Loucy (cell line): ENCODE measurements at regions not wholly inside any gene's neighbourhood (a gene's known extent, or its start where the extent isn't known, plus 50 kb on each side); places are given as distances from the start of the nearest gene placed in this dataset.

ENCODE experiments used
- H2AFZ ChIP-seq: fragments of 200-600 bp; sonication (generic); 2 replicates; pipeline ENCODE4 v1.6.0; 2016; ENCODE audit warnings: antibody characterized with exemption, mild to moderate bottlenecking, low read length, moderate library complexity
- H3F3A ChIP-seq: fragments of 200-600 bp; 2 replicates; pipeline ENCODE4 v1.6.0; 2016; ENCODE audit warnings: antibody characterized with exemption, low read depth, mild to moderate bottlenecking
- H3K27me3 ChIP-seq: fragments of 200-600 bp; sonication (generic); 2 replicates; pipeline ENCODE4 v1.6.1; 2014; ENCODE audit warnings: low read length, mild to moderate bottlenecking; ENCODE audit not compliant: insufficient read depth, poor library complexity, severe bottlenecking
- H3K36me3 ChIP-seq: fragments of 200-600 bp; sonication (generic); 2 replicates; pipeline ENCODE4 v1.6.1; 2016; ENCODE audit warnings: low read length; ENCODE audit not compliant: insufficient read depth
- H3K4me1 ChIP-seq: fragments of 200-600 bp; sonication (generic); 2 replicates; pipeline ENCODE4 v1.5.1; 2014; ENCODE audit warnings: low read length, mild to moderate bottlenecking; ENCODE audit not compliant: insufficient read depth, poor library complexity, severe bottlenecking
- H3K4me2 ChIP-seq: fragments of 200-600 bp; sonication (generic); 2 replicates; pipeline ENCODE4 v1.6.0; 2014; ENCODE audit warnings: antibody characterized with exemption, low read length, low read depth, mild to moderate bottlenecking; ENCODE audit not compliant: poor library complexity, severe bottlenecking
- H3K4me3 ChIP-seq: fragments of 200-600 bp; sonication (generic); 2 replicates; pipeline ENCODE4 v1.5.1; 2014; ENCODE audit warnings: low read length, mild to moderate bottlenecking, mixed read lengths; ENCODE audit not compliant: poor library complexity, severe bottlenecking
- H3K79me2 ChIP-seq: fragments of 200-600 bp; sonication (generic); 2 replicates; pipeline ENCODE4 v1.6.1; 2014; ENCODE audit warnings: low read length; ENCODE audit not compliant: insufficient read depth
- H3K9ac ChIP-seq: fragments of 200-600 bp; sonication (generic); 2 replicates; pipeline ENCODE4 v1.6.0; 2014; ENCODE audit warnings: mild to moderate bottlenecking, low read depth, low read length, moderate library complexity; ENCODE audit not compliant: poor library complexity, severe bottlenecking
- H3K9me2 ChIP-seq: fragments of 200-600 bp; sonication (generic); replicated peaks from 2 replicates; pipeline ENCODE4 v1.6.1; 2016; ENCODE audit warnings: low read depth, low read length, mixed read lengths
- H3K9me3 ChIP-seq: fragments of 200-600 bp; sonication (generic); 2 replicates; pipeline ENCODE4 v1.6.1; 2014; ENCODE audit warnings: mild to moderate bottlenecking, antibody characterized with exemption, low read length, low read depth; ENCODE audit not compliant: insufficient read depth
- H4K20me1 ChIP-seq: fragments of 200-600 bp; sonication (generic); 2 replicates; pipeline ENCODE4 v1.6.0; 2014; ENCODE audit warnings: antibody characterized with exemption, low read length, mild to moderate bottlenecking; ENCODE audit not compliant: insufficient read depth, poor library complexity, severe bottlenecking
- CTCF ChIP-seq: fragments of 200-600 bp; sonication (generic); conservative IDR thresholded peaks from 2 replicates; pipeline ENCODE4 v1.5.1; 2014; ENCODE audit warnings: mild to moderate bottlenecking, antibody characterized with exemption, low read length
- EZH2phosphoT487 ChIP-seq: fragments of 200-600 bp; IDR thresholded peaks from 2 replicates; pipeline ENCODE4 v1.6.1; 2018; ENCODE audit warnings: antibody characterized with exemption, mild to moderate bottlenecking, moderate library complexity, borderline replicate concordance

DNA sequence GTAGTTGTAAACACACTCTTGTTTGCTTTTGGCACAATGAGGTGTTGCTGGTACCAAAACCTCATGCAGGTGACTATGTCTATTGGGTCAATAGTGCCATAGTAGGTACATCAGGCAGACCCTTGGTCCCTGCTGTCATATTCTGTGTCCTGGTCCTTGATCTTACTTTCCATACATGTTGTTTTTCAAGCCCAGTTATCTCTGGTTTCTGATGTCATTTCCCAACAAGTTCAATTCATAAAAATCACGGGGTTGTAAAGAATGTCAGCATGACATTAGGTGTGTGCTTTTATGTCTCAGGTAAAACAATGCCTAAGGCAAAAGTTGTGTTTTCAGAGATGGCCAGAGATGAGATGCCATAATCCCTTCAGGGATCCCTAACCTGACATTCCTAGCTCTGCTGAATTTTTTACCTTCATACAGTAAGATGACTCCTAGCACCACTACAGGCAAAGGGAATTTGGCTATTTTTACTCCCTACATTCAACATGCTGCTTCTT, 390.3 kb upstream of the PKN2 start:
- TF ChIP-seq CTCF (no peak), EZH2phosphoT487 (no peak)
- H3K4me3 ChIP-seq, result no peak overlapping the region
- no peaks in the 10 kb centered on the region for H3K27me3 ChIP-seq
- H3K9me3 ChIP-seq, result no peaks in the 10 kb centered on the region
- H3K4me1 ChIP-seq, result no peaks in the 10 kb centered on the region
- H3K79me2 ChIP-seq, result no peaks in the 10 kb centered on the region
- no peak overlapping the region for H2AFZ ChIP-seq
- H3K4me2 ChIP-seq, result no peak overlapping the region
- H3K9me2 ChIP-seq, result no peaks in the 10 kb centered on the region
- no peaks in the 10 kb centered on the region for H3K36me3 ChIP-seq
- H3F3A ChIP-seq, result no peaks in the 10 kb centered on the region
- no peaks in the 10 kb centered on the region for H4K20me1 ChIP-seq
- H3K9ac ChIP-seq, result no peak overlapping the region

DNA sequence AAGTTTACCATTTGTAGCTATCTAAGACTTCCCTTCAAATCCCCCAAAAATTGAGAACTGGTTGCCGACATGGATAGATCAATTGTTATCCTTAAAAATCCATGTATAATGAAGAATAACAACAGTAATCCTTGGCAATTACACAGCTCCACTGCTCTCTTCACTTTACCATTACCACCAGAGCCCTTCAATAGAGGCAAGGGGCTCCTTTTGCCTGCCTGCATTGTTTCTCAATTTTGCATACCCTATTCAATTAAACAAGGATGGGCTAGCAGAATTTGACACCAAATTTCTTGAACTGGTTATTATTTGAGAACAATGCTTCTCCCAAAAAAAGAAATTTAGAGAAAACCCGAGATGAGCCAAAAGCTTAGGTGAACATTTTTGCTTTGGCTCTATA, 387.8 kb upstream of the PKN2 start:
- Histone ChIP-seq H3K4me3 (no peak overlapping the region), H3K9ac (no peak overlapping the region)

DNA sequence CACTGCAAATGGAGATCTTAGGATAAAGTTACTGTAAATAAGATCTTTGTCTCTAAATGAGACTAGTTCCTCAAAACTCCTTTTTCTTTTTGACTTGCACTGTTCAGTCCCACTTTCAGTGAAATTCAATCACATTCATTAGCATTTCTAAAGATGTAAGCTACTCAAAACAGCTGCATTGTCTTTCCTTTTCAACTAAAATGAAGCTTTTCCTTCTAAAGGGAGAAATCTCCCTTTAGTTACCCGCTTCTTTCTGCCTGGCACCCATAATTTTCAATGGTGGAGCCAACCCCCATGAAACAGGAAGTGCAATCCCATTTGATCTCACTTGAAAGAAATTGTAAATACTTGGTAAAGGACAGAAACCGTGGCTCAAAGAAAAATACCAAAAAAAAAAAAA, 387.4 kb upstream of the PKN2 start:
- H3F3A ChIP-seq, result no peaks in the 10 kb centered on the region
- no peaks in the 10 kb centered on the region for H3K9me2 ChIP-seq
- H3K4me1 ChIP-seq, result no peaks in the 10 kb centered on the region
- H3K4me2 ChIP-seq, result no peak overlapping the region
- no peak overlapping the region for H3K4me3 ChIP-seq
- no peaks in the 10 kb centered on the region for H3K27me3 ChIP-seq
- H3K79me2 ChIP-seq, result no peaks in the 10 kb centered on the region
- no peak overlapping the region for H2AFZ ChIP-seq
- no peak overlapping the region for H3K9ac ChIP-seq
- TF ChIP-seq EZH2phosphoT487, result no peak
- no peak for TF ChIP-seq CTCF
- H3K9me3 ChIP-seq, result no peaks in the 10 kb centered on the region
- no peaks in the 10 kb centered on the region for H3K36me3 ChIP-seq
- H4K20me1 ChIP-seq, result no peaks in the 10 kb centered on the region

More for the DNA sequence above, 387.8 kb upstream of the PKN2 start:
- Histone ChIP-seq H2AFZ (no peak overlapping the region), H3K9me3 (no peaks in the 10 kb centered on the region), H4K20me1 (no peaks in the 10 kb centered on the region), H3K4me1 (no peaks in the 10 kb centered on the region), H3K4me2 (no peak overlapping the region), H3K36me3 (no peaks in the 10 kb centered on the region), H3F3A (no peaks in the 10 kb centered on the region), H3K79me2 (no peaks in the 10 kb centered on the region), H3K9me2 (no peaks in the 10 kb centered on the region), H3K27me3 (no peaks in the 10 kb centered on the region)
- TF ChIP-seq EZH2phosphoT487 (no peak), CTCF (no peak)
